Renal pelvis (tissue), 1 donor: ENCODE measurements at regions not wholly inside any gene's neighbourhood (a gene's known extent, or its start where the extent isn't known, plus 50 kb on each side); places are given as distances from the start of the nearest gene placed in this dataset.

Source experiments
- DNase-seq: peaks from one replicate; pipeline ENCODE4 v3.0.0-alpha.2; 2013

DNA sequence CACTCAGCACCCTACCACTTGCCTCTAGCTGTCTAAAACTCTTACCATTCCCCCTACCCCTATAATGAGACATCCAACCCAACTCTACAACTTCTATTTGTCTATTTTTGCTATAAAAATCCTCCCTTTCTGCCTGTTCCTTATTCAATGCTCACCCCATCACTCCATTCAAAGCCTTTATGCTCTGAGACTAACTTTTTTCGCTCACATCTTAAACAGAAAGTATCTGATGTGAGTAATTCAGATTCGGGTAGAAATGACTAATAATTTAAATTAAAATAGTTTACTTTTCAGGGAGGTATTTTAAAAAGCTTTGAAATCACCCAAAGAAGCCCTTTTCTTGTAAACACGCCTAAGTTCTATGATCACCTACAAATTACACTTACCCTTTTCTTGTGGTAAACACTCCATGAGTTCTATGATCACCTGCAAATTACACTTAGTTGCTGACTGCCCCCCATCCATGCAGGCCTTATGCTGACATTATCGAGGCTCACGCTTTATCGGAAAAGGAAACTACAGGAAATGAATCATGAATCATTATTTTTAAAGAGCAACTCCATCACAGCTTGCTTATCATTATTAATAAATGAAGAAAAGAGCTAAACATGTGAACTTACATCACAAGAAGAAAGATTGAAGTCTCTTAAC is 168.7 kb upstream of the PPP1R2C start:
- DNase-seq = no peak

DNA sequence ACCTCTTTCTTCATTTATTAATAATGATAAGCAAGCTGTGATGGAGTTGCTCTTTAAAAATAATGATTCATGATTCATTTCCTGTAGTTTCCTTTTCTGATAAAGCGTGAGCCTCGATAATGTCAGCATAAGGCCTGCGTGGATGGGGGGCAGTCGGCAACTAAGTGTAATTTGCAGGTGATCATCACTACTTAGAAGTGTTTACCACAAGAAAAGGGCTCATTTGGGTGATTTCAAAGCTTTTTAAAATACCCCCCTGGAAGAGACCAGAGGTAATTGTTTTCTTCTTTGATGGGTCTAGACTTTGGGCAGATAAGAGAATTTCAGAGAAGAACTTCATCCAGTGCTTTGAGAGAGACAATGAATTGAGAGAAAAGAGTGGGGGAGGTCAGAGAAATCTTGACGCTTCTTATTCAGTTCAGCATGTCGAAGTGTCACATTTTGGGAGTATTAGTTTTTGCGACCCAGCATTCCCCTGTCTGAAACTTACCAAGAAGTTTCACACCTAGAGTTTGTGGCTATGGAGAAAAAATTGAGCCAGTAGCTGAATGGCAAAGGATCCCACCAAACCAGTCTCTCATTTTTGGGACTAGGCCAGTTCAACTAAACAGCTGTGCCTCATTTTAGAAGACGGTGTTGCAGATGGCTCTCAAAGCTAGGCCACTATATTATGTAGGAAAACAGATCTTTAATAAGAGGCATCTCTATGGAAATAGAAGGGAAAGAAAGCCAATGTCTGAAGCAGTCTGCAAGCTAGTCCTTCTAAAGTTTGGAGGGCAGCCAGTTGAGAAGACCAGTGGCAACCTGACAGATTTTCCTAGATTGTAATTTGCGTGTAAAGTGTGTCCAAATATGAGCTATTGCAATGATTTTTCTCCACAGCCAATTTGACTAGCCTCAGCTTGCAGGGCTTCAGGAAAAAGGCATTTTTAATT is 171.0 kb upstream of the PPP1R2C start:
- no peak for DNase-seq

DNA sequence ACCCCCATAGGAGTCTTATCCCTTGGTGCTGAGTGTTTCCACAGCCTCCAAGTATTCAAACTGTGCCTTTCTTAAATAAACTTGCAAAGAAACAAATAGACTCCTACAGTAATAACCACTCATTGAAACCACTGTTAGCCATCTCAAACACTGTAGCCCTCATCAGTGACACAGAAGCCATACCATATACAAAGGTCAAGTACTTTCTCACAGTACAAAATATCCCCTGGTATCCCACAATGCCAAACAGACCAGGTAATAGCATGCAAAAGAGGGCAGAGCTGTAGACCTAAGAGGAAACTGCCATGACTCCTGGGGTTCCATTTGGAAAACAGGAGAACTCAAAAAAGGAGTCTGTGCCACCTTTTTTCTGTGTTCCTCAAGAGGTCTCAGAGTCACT is 173.8 kb upstream of the PPP1R2C start:
- DNase-seq = no peak

DNA sequence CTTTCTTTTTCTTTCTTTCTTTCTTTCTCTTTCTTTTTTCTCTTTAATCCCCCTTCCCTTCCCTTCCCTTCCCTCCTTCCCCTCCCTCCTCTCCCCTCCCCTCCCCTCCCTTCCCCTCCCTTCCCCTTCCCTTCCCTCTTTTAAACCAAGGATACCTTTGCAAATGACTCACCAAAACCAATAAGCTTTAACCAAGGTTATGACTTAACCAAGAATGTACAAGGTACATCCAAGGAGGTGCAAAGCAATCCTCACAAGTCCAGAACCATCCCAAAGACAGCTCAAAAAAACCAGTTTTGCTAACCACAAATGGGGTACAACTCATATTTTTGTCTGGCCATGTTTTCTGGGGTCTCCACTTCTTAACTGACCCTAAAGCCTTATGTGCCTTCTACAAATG is 174.7 kb upstream of the PPP1R2C start:
- DNase-seq = no peak

DNA sequence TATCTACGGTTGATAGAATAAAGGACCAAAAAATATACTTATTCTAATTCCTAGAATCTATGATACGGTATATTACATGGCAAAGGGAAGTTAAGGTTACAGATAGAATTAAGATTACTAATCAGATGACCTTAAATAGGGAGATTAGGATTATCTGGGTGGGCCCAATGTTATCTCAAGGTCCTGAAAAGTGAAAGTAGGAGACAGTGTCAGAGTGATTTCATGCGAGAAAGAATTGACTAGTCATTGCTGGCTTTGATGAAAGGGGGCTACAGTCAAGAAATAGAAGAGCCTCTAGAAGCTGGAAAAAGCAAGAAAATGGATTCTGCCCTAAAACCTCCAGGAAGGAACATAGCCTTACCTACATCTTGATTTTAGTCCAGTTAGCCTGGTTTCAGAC is 176.9 kb upstream of the PPP1R2C start:
- DNase-seq = no peak

DNA sequence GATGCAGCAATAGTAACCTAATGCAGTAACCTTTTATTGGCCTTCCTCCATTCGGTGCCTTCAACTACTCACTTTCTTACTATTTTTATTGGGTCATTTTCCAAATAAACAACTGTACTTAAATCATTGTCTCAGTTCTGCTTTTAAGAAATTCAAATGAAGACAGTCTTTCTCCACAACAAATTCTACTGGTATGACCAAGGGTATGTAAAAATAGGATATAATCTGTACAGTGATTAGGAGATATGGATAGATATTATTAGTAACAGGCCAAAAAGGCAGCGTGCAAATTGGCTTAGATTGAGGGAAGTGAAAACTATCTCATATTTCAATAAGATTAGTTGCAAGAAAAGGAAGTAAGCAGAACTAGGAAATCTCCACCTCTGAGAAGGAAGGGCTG is 177.4 kb upstream of the PPP1R2C start:
- DNase-seq = no peak

DNA sequence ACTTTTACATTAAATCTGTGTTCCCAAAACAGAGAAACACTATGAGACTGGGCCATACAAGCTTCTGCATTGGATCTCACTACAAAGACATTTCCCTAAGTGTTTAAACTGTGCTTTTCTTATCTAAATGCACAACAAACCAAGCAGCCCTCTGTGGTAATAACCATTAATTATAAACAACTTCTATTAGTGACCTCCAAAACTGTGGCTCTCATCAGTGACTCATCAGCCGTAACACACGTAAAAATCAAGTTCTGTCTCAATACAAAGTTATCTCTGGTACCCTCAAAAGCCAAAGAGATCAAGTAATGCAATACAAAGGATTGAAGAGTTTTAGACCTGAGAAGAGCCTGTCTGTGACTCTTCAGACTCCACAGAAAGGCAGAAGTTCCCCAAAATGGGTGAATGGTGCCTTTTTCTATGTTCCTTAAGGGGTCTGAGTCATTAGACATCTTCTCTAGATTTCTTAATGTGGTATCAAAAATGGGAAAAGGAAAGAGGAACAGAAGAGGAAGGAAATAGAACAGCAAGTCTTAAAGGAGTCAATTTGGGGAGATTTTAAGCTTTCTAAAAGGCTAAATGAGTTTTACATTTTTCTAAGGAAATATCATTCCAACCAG is 189.8 kb upstream of the PPP1R2C start:
- no peak for DNase-seq

DNA sequence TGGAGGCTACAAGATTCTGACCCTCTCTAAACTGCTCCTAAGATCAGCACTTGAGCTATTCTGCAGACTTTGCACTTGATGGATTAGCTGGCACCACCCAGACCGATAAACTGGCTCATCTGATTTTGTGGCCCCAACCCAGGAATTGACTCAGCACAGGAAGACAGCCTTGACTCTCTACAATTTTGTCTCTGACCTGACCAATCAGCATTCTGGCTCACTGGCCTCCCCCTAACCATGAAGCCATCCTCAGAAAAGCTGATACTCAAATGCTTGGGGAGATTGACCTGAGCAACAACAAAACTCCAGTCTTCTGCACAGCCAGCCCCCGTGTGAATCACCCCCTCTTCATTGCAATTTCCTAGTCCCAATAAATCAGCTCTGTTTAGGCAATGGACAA is 195.4 kb upstream of the PPP1R2C start:
- no peak for DNase-seq

DNA sequence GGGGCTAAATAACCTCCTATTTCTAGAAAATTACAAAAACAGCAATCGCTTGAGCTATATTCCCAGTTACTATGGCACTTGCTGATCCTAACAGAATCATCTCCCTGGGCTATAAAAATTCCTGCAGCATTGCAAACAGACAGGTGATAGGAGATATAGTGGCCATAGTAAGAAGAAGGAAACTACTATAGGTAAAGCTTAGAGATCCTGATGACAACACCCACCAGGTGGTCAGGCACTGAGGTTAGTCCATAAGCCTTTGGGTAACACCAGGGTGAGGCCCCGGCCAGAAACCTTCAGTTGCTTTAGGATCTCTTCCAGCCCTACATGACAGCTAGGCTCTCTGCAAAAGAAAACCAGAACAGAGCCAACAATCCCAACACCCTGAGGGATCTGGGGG is 197.9 kb upstream of the PPP1R2C start:
- DNase-seq = no peak

DNA sequence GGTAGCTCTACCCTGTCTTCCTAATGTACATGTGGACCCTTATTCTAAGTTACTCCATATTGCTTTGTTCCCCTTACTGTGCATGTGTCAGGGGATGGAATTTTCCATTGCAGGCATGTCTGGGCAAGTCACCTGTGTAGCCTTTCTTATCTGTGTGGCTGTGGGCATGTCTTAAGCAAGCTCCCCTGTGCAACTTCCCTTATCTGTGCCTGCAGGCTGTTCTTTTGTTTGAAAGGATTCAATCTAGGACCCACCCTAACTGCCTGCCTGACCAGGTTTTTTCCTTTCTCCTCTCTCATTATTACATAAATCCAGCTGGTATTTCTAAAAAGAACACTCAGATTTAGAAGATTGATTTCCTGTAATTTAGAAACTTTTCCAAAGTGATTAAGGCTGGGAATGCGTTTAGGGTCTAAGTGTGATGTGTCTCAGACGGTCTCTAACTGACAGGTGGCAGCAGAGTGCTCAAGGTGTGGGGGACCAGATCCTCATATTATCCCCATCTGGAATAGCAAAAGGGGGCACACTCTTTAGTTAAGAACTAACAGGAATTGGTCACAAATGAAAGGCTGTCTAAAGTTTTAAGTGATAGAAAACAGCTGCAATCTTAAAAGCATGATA is 198.9 kb upstream of the PPP1R2C start:
- DNase-seq = no peak

DNA sequence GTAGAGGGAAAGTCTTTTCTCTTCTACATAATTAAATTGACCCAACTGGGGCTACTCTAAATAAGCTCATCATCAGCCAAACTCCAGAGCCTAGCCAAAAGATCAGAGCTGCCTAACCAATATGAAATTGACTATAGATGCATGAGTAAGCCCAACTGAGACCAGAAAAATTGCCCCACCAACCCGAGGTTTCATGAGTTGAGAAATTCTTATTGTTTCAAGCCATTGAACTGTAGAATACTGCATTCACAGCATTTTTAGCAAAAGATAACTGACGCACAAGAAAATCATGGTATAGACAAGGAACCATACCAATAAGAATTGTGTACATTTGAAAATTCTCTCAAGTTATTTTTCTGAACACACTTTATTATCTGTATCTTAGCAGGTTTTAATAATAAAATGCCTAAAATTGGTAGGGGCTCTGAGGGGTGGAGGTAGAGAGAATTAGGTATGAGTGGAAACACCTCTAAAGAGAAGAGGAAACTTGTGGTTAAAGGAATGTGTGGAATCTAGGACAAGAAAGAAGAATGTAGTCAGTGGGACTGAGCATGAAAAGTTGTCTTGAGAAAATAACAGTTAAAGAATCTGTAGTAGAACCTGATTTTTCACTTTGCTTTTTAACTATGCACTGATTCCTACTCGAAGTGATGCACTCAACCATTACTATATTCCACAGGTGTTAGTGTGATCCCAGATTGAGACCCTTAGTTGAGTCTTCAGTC is 200.9 kb upstream of the PPP1R2C start:
- DNase-seq = no peak

DNA sequence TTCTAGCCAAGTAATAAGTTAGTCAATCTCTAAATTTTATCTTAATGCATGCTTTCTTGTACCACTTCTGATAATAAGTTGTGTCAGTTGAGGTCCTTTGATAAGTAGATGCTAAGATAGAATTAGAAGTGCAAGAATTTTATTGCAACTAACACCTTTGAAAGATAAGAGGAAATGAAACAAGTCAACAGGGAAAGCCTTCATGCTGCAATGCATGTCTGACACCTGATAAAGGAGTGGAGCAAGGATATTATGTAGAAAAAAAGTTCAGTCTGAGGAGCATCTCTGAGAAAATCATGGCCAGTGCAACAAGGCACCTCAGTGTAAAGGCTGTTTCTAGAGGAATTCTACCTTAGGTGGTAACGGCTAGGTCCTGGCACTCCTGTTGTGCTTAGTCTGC is 210.7 kb upstream of the PPP1R2C start:
- DNase-seq = no peak

DNA sequence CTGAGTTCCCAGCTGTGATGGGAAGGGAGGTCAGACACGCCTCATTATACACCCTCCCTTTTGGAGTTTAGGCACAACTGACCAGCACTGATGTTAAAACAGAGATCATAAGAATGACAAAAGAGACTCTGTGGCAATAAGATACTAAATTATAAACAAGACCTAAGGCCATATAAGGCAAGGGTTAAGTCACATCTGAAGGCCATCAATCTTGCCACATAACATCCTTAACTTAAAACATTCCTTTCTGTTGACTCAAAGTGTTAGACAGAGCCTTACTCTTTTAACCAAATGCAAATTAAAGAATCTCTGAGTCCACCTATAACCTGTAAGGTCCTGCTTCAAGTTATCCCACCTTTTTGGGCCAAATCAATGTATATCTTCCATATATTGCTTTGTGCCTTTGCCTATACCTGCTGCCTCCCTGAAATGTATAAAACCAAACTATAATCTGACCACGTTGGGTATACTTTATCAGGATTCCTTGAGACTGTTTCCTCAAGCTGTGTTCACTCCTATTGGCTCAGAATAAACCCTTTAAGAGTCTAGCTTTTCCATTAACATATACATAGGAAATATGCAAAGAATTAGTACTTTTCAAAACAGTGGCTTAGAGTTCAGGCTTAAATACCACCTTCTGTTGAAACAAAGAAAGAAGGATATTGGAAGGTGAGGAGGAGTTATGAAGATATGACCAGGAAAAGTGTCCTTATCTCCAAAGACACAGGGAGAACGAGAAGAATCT is 214.4 kb upstream of the PPP1R2C start:
- no peak for DNase-seq

DNA sequence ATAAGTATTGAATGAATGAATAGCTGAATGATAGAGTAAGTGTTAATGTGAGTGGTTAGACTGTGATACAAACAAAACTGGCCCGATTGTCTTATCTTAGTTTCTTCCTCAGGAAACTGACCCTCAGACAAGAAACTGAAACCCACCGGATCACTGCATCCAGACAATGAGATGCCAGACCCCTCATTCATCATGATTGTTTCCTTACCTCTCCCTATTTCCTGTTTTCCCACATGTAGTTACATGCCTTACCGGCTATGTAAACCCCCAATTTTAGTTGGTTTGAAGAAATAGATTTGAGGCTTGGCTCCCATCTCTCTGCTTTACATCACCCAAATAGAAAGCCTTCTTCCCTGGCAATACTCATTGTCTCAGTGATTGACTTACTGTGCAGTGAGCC is 218.9 kb upstream of the PPP1R2C start:
- no peak for DNase-seq

DNA sequence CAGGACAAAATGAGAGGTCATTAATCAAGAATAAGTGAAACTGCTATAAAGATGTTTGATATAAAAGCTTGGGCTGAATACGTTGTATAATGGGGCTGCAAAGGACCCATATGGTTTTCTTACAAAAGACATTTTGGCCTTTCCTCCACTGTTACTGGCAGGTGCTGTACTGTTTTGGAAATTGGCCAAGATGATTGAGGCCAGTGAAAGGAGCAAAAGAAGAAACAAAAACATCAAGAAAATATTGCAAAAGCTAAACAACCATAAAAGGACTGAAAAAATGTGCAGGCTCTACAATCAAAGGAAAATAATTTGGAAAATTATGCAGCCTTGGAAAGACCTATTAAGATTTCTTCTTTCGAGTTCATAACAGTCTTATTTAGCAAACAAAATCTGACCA is 222.2 kb upstream of the PPP1R2C start:
- no peak for DNase-seq

DNA sequence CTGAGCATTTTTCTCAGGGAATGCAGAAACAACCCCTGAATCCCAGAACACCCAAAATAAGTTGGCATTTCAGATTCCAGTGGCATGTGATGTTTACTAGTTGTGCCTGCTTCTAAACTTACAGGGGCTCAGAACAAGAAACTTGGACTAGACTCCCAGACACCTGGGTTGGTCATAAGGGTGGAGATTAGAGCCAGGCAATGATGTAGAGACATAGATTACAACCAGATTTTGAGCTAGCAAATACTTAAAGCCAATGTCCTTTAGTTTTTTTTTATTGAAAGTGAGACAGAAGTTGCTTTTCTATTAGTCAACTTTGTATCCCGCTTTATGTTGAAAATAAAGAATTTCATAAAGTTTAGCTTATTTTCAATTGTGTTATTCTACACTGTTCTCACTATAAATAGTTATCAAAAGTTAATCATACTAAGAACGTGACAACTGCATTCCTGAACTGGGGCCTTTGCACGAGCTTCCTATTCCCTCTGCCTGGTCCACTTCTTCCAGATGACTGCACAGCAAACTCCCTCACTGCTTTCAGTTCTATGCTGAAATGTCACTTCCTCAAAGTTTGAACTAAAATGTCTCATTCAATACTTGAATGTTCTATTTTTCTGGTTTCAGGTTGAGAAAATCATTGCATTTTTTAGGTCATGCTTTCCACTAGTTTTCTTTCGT is 224.7 kb upstream of the PPP1R2C start:
- no peak for DNase-seq

DNA sequence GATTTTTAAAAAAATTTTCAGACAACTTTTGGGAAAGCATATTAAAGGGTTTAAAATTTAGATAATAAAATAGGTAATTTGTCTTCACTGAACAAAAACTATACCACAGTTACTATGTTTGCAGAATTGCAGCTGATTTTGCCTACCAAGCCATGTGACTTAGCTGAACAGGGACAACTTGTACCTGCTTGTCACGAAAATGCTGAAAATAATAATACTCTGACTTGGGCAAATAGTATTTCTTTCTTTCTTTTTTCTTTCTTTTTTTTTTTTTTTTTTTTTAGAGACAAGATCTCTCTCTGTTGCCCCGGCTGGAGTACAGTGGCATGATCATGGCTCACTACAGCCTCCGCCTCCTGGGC is 225.2 kb upstream of the PPP1R2C start:
- DNase-seq = no peak

DNA sequence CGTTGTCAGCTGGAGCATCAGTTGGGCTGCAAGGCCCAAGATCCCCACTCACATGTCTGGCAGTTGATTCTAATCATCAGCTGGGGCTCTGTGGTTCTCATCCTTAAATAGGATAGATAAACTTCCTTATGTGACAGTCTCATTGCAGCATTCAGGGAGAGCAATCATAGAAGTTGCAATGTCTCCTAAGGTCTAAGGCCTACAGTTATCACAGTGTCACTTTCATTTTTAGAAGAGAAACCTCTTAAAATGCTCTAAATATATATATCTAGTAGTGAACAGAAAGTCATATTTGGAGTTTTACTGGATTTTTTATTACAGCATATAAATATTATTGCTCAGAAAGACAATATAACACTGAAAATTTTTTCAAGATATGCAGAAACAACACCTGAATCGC is 226.0 kb upstream of the PPP1R2C start:
- no peak for DNase-seq

DNA sequence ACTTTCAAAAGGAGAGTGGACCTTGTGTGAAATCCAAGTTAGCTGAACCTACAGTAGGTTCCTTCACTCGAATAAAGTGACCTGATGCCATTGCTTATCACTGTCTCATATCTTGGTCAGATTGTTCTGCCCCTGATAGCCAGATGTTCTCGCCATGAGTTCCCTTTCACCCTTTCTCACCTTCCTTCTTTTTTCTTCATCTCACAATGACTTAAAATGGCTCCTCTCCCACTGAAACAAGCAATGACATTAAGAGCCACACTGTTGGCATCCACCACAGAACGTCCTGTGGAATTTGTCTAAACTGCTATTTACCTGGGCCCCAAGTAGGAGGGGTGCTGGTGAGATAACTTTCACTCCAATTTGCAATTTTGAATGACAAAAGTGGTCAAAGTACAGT is 227.6 kb upstream of the PPP1R2C start:
- no peak for DNase-seq

DNA sequence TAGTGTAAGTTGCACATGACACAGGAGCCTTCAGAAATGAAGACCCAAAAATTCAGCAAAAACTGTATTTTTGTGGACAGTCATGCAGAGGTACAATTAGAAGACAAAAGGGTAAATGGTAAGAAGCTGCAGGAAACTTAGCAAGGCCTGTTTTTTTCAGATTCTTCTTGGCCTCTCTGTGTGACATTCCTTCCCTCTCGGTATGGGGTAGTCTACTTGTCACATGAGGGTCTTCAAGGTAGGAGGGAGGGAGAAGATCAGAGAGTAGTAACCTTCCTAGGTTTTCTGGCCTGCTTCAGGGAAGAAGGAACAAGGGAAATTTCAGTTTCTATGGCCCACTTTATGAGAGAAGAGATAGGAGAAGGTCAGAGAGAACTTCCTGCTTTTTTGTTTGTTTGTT is 230.4 kb upstream of the PPP1R2C start:
- no peak for DNase-seq

DNA sequence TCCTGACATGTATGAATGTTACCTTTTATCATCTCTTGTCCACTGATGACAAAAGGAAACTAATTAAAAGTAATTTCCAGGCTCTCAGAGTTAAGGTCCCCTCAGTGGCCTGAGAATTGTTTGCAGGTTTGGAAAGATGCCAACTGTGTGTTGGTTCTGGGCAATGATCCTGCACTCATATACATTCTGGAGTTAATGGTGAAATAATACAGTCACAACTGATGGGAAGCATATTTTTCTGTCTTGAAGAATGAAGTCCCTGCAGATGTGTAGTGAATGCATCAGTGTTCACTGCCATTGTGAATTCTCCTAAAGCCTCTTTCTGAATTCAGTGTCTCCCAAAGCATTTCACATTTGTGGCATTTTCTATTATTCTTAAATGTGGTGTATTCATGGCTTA is 238.1 kb upstream of the PPP1R2C start:
- DNase-seq = no peak
